Tibial nerve (tissue), 4 donors: ENCODE measurements at regions not wholly inside any gene's neighbourhood (a gene's known extent, or its start where the extent isn't known, plus 50 kb on each side); places are given as distances from the start of the nearest gene placed in this dataset.

Source experiments
- CTCF ChIP-seq, 5 experiments: fragments of 200-600 bp in 3 of 5; fragments of 450-650 bp in 2 of 5; sonication (generic) in 3 of 5; IDR thresholded peaks; one replicate each; pipeline ENCODE4 v1.5.1; 2016 to 2019; ENCODE audit warnings: antibody characterized with exemption in 5 of 5, mild to moderate bottlenecking in 3 of 5, moderate library complexity in 2 of 5
- EP300 ChIP-seq, 2 donors: sonication (generic); formaldehyde crosslinking; IDR thresholded peaks; one replicate each; pipeline ENCODE4 v1.6.1; 2017; ENCODE audit warnings: antibody characterized with exemption in 2 of 2, mild to moderate bottlenecking in 1 of 2
- POLR2A ChIP-seq, 2 donors: fragments of 450-650 bp; IDR thresholded peaks; one replicate each; pipeline ENCODE4 v1.6.1; 2017; ENCODE audit warnings: antibody characterized with exemption in 2 of 2, mild to moderate bottlenecking in 2 of 2, moderate library complexity in 2 of 2

DNA sequence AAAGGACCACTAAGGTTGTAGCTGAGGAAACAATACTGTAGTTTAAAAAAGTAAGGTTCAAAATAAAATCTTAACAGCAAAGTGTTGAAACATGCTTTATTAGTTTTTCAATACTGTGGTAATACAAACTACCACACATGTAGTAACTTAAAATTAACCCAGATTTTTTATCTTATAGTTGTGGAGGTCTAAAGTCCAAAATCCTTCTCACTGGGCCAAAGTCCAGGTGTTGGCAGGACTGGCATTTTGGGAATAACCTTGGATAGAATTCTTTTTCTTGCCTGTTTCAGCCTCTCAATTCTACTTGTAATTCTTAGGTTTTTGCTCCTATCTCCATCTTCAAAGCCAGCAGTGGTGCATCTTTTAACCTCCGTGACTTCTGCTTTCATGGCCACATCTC, 942.0 kb downstream of the TSN start:
- TF ChIP-seq CTCF (IDR thresholded peaks at IDR 0.05) (no peak), POLR2A (IDR thresholded peaks at IDR 0.05) (no peak), EP300 (IDR thresholded peaks at IDR 0.05) (no peak)
